GM12878 (cell line): ENCODE measurements at regions not wholly inside any gene's neighbourhood (a gene's known extent, or its start where the extent isn't known, plus 50 kb on each side); places are given as distances from the start of the nearest gene placed in this dataset.

Experiments used
- CTCF ChIP-seq, 3 experiments: IDR thresholded peaks in 2 of 3; conservative IDR thresholded peaks in 1 of 3; 2 replicates each; pipeline ENCODE4 v1.5.1; 2011; ENCODE audit warnings: low read depth in 3 of 3, low read length in 3 of 3, mild to moderate bottlenecking in 3 of 3, control low read depth in 2 of 3, moderate library complexity in 2 of 3, inconsistent platforms in 1 of 3, mixed read lengths in 1 of 3; ENCODE audit not compliant: control insufficient read depth in 2 of 3, insufficient read depth in 1 of 3; ENCODE audit errors: extremely low read depth in 1 of 3
- EGR1 ChIP-seq, 2 experiments: IDR thresholded peaks; 1 replicate in 1 of 2; 2 replicates in 1 of 2; pipeline ENCODE4 v1.6.1; 2011 to 2012; ENCODE audit warnings: low read depth in 2 of 2, low read length in 2 of 2, borderline replicate concordance in 1 of 2, mild to moderate bottlenecking in 1 of 2, moderate library complexity in 1 of 2
- FOS ChIP-seq: IDR thresholded peaks from 3 replicates; pipeline ENCODE4 v1.6.1; 2011; ENCODE audit warnings: borderline replicate concordance; ENCODE audit not compliant: insufficient read length; ENCODE audit errors: extremely low read depth
- HDGF ChIP-seq: fragments of 450-650 bp; IDR thresholded peaks from 2 replicates; pipeline ENCODE4 v1.6.1; 2016; ENCODE audit warnings: antibody characterized with exemption
- MXI1 ChIP-seq: fragments of 150-350 bp; IDR thresholded peaks from 2 replicates; pipeline ENCODE4 v1.6.1; 2011; ENCODE audit warnings: low read depth, mild to moderate bottlenecking, inconsistent platforms, low read length, improper control_type of control experiment
- NFIC ChIP-seq: IDR thresholded peaks from 2 replicates; pipeline ENCODE4 v1.6.1; 2012; ENCODE audit warnings: low read depth, mild to moderate bottlenecking, inconsistent platforms, low read length, moderate library complexity
- POLR2AphosphoS2 ChIP-seq: IDR thresholded peaks from 2 replicates; pipeline ENCODE4 v1.6.1; 2011; ENCODE audit warnings: low read depth, mild to moderate bottlenecking, low read length, improper control_type of control experiment, moderate library complexity
- RAD21 ChIP-seq: IDR thresholded peaks from 2 replicates; pipeline ENCODE4 v1.6.1; 2011; ENCODE audit warnings: mild to moderate bottlenecking, low read depth, low read length, moderate library complexity; ENCODE audit not compliant: insufficient read depth
- SMC3 ChIP-seq: IDR thresholded peaks from 2 replicates; pipeline ENCODE4 v1.6.1; 2011; ENCODE audit warnings: low read length, improper control_type of control experiment, borderline replicate concordance
- SP1 ChIP-seq: IDR thresholded peaks from one replicate; pipeline ENCODE4 v1.6.1; 2011; ENCODE audit warnings: low read depth, low read length
- TF ChIP-seq, protein P1 (sequence below): IDR thresholded peaks from 2 replicates; pipeline ENCODE4 v1.6.1; 2012; ENCODE audit warnings: low read depth, low read length, improper control_type of control experiment

- TF ChIP-seq, protein P1, sequence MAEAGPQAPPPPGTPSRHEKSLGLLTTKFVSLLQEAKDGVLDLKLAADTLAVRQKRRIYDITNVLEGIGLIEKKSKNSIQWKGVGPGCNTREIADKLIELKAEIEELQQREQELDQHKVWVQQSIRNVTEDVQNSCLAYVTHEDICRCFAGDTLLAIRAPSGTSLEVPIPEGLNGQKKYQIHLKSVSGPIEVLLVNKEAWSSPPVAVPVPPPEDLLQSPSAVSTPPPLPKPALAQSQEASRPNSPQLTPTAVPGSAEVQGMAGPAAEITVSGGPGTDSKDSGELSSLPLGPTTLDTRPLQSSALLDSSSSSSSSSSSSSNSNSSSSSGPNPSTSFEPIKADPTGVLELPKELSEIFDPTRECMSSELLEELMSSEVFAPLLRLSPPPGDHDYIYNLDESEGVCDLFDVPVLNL, result no peak
- TF ChIP-seq NFIC (no peak), RAD21 (no peak), SMC3 (no peak), CTCF (IDR thresholded peaks at IDR 0.05 in 2 of 3, conservative IDR thresholded peaks at IDR 0.05 in 1 of 3; ENCODE audit: control insufficient read depth in 2 of 3, extremely low read depth in 1 of 3, insufficient read depth in 1 of 3, low read depth in 3 of 3, low read length in 3 of 3) (no peak), FOS (no peak), HDGF (no peak), SP1 (no peak), MXI1 (no peak), EGR1 (IDR thresholded peaks at IDR 0.05; ENCODE audit: borderline replicate concordance in 1 of 2, low read depth in 2 of 2, low read length in 2 of 2) (no peak), POLR2AphosphoS2 (no peak)
Measured at GRCh38 chr5:106414342-106414741, 1256.4 kb downstream of the EFNA5 start.
